Forelimb muscle (tissue), 1 donor: ENCODE measurements at regions not wholly inside any gene's neighbourhood (a gene's known extent, or its start where the extent isn't known, plus 50 kb on each side); places are given as distances from the start of the nearest gene placed in this dataset.
"Not testable (repeated sequence)": the region's sequence is repeated elsewhere in the genome, so short reads cannot be mapped to it uniquely, and the experiment has no call there.

Experiments used
- DNase-seq: peaks from one replicate; pipeline ENCODE4 v3.0.0-alpha.2; 2013; ENCODE audit warnings: low read depth

DNA sequence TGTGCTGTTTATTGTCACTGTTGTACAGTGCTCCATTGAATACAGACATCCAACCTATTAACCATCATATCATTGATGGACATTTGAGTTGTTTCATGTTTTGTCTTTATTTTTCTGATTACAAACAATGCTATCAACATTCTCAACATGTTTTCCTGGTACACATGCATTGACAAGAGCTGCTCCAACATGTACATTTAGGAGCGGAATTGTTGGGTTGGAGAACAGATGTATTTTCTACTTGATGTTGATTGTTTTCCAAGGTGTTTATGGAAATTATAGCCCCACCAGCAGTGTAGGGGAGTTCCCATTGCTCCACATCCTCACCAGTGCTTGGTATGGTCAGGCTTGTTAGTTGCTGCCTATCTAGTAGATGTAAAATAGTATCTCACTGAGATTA lies 204.1 kb upstream of the CLINT1 start:
- no peak for DNase-seq

DNA sequence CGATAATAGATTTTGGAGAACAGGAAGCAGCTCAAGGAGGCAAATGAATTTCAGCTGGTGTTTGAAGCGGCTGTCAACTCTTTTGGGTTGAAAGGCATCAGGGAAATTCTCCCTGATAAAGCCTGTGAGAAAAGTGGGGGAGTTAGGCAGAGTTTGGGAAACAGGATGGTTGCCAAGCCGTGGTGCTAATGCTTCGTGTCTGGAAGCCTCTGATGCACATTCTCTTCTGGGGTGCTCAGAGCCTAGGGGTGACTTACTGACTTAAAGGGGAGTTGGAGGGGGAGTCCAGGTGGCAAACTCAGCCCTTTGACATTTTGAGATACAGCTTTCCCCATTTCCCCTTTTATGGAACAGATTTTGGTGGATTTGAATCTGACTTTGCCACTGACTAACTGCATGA lies 202.5 kb upstream of the CLINT1 start:
- no peak for DNase-seq

DNA sequence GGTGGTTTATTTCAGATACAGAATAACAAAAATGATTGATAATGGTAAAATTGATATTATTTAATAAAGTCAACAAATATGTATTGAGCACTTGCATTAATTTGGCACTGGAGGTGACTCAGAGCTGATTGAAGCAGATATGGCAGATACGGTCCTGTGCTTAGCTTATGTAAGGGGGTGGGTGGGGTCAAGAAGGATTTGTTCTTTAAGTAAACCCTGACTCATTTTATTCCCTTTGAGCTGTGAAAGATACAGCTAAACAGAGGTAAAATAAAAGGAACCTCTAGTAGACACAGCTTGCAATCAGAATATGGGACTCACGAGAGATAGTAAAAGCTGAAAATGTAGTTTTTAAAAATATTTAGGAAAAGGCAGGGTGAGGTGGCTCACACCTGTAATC lies 201.3 kb upstream of the CLINT1 start:
- DNase-seq = no peak

DNA sequence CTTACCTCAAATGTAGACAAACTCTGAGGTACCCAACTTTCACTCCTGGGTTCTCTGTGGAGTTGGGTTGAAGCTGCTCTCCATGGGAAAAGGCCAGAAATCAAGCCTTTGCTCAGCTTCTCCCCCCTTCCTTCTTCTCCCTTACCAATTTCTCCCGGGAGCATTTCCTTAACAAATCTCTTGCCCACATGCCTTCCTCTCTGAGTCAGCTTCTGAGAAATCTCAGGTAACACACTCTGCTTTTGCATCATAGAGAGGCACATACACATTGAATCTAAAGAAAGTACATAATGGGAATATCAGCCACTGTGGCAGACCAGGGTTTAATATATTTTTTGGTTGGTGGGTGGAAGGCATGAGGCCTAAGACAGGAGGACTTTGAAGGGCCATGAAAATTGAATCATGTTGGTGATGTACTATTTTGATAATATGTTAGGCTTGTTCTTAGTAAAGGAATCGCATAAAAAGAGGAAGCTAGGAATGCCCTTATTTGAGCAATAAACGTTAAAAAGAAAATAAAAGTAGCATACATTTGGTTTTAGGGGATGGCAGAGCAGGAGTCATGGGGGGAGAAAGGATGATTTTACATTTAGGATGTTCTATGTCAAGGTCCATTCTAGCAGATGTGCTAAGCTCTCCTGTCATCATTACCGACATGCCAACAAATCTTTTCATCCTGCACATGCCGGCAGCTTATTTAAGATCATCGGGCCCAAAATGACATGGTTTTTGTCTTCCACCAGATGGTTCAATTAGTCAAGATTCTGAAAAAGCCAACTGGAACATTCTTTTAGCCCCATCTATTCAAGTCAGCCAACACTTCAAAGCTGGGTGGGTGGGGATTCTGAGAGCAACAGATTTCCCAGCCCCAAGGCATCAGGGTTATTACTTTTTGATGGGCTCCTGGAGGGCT lies 199.5 kb upstream of the CLINT1 start:
- no peak for DNase-seq

GRCh38 chr5:158056130-158056825 lies 197.3 kb upstream of the CLINT1 start:
- DNase-seq = no peak

- DNase-seq = no peak
Measured at GRCh38 chr5:158055111-158055501, 196.2 kb upstream of the CLINT1 start.

GRCh38 chr5:158054223-158055110 lies 195.5 kb upstream of the CLINT1 start:
- DNase-seq = no peak

DNA sequence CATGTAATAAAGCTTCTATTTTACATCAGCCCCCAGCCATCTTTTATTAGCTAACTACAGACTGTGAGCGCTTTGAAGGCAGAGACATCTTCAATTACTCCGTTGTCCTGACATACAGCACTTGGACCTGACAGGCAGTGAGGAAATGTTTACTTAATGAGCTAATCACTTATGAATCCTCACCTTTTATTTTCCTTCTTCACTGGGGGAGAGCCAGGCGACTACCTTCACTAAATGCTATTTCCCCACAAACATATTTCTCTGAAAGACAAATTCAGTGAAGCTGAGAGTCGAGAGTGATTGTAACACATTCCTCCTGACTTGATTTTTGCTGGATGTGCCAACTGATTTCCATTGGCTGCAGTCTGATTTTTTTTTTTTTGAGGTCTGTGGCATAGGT lies 192.1 kb upstream of the CLINT1 start:
- DNase-seq = no peak

- no peak for DNase-seq
Measured at GRCh38 chr5:158050421-158050820, 191.5 kb upstream of the CLINT1 start.

GRCh38 chr5:158049459-158049858 lies 190.5 kb upstream of the CLINT1 start:
- no peak for DNase-seq

DNA sequence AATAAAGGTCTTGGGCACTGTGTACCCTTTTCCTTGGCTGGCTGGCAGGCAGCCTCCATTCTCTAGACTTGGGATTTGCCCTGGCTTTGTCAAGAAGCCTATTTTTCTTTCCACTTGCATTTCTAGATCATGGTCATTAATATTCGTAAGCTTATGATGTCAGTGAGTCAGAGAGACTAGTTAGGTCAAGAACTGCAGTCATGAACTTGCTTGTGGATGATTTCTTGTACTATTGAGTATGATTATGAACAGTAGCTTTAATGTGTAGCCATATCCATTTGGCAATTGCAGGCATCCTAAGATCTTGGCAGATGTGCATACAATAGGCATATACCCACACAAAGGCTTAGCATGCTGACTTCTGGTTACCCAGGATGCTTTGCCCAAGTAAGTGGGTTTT lies 186.8 kb upstream of the CLINT1 start:
- DNase-seq = no peak

- no peak for DNase-seq
Measured at GRCh38 chr5:158039911-158040347, 181.0 kb upstream of the CLINT1 start.

GRCh38 chr5:158039441-158039840 lies 180.5 kb upstream of the CLINT1 start:
- DNase-seq = no peak

DNA sequence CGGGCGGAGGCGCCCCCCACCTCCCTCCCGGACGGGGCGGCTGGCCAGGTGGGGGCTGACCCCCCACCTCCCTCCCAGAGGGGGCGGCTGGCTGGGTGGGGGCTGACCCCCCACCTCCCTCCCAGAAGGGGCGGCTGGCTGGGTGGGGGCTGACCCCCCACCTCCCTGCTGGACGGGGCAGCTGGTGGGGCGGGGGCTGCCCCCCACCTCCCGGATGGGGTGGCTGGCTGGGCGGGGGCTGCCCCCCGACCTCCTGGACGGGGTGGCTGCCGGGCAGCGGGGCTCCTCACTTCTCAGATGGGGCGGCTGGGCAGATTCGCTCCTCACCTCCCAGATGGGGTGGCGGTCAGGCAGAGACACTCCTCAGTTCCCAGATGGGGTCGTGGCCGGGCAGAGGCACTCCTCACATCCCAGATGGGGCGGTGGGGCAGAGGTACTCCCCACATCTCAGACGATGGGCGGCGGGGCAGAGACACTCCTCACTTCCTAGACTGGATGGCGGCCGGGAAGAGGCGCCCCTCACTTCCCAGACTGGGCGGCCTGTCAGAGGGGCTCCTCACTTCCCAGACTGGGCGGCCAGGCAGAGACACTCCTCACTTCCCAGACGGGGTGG lies 178.1 kb upstream of the CLINT1 start:
- DNase-seq = not testable (repeated sequence)

DNA sequence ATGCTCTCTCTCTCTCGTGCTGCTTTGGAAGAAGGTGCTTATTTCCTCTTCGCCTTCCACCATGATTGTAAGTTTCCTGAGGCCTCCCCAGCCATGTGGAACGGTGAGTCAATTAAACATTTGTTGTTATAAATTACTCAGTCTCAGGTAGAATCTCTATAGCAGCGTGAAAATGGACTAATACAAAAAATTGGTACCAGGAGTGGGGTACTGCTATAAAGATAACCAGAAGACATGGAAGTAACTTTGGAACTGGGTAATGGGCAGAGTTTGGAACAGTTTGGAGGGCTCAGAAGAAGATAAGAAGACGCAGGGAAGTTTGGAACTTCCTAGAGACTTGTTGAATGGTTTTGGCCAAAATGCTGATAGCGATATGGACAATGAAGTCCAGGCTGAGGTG lies 175.6 kb upstream of the CLINT1 start:
- not testable (repeated sequence) for DNase-seq

DNA sequence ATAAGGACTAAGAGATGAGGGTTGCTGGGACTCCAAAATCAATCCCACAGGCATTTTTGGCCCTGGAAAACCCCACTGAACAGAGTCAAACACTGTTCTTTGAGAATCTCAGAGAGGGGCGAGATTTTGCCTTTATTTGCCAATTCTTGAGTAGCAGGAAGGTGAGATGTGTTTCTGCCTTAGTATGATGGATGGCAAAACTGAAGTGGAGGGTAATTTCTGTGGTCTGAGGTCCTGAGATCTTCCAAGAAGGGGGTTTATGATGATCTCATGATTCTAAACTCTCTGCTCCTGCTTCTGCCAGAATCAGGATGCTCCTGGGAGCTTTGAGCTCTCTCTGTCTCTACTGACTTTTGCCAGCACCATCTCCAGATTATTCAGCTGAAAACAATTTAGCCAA lies 174.8 kb upstream of the CLINT1 start:
- DNase-seq = no peak

- no peak for DNase-seq
Measured at GRCh38 chr5:158033076-158033475, 174.1 kb upstream of the CLINT1 start.

DNA sequence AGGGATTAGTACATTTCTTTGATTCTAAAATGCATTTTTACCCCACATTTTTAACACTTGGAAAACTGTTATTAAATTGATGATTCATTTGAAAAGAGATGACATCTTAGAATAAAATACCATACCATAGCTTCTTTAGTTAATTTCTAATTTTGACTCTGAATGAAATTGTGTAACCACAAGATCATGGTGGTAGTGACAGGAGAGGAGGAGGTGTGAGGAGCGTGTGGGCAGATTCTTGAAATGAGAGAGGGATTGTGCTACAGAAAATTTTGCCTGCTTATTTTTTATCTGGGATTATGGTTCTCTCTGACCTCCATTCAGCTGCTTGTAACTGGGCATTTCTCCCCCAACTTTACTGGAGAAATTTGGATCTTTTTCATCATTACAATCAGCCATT lies 173.3 kb upstream of the CLINT1 start:
- DNase-seq = no peak

DNA sequence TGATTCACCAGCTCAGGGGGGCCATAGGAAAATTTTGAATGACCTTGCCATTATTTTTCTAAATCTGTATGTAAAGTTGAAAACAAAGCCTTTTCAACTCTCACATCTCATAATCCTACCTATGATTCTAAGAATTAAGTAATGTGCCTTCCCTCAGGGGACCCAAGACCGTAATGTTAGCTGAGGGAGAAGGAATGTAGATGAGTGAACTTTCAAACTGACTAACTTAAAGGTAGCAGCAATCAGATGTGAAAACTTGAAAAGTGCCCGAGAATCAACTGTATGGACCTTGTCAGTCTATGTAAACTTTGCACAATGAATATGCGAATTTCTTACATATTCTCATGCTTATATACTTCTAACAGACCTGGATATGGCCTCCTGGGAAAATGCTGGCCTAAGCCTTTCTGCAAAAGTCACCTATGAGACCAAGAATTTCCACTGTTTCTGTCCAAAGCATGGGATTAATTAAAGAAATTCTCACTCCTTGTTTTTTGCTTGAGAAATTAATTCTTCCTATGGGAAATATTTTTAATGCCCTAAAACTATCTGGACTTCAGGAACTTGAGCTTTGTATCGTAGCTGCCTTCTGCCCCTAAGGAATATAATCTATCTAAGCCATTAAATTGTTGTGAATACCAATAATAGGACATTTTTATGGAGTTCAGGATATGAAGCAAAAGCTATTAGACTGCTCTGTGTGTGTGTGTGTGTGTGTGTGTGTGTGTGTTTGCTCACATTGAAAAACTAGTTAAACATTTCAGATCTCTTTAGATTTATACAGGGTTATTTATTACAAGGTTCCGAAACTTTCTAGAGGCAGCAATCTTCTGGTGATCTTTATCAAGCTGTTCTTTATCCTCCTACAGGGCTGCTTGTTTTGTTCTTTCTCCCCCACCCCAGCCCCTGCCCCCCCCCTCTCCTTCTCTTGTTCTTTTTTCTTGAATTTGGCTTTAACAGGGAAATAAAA lies 169.1 kb upstream of the CLINT1 start:
- no peak for DNase-seq

DNA sequence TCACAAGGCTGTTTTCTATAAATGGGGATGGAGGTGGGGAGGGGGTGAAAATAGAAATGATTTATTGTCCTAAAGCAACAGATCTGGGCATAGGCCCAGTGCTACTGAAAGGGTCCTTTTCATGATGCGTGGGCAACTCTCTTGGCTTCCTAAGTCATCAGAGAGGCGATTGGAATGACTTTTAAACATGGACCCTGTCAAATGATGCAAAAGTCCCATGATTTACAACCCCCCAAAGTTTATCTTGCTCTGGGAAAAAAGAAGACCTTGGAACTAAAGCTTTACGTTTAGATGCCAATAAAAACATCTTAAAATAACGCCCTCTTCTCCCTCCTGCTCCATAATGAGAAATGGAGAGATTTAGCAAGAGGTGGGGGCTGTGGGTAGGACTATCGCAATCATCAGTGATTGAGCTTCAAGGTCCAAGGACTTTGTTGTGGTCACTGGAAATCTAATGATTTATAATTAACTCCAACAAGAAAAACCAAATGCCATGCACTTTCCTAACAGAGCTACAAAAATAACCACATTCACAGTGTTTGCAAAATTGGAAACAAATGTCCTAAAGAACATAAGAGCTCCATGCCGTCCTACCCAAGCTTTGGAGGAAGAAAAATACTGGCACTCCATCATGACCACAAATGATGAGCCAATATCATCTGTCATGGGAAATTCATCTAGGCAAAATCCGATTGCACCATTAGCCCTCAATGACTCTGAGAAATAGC lies 167.5 kb upstream of the CLINT1 start:
- DNase-seq = no peak
